ENCODE measurements at regions not wholly inside any gene's neighbourhood (a gene's known extent, or its start where the extent isn't known, plus 50 kb on each side); places are given as distances from the start of the nearest gene placed in this dataset.

DNA sequence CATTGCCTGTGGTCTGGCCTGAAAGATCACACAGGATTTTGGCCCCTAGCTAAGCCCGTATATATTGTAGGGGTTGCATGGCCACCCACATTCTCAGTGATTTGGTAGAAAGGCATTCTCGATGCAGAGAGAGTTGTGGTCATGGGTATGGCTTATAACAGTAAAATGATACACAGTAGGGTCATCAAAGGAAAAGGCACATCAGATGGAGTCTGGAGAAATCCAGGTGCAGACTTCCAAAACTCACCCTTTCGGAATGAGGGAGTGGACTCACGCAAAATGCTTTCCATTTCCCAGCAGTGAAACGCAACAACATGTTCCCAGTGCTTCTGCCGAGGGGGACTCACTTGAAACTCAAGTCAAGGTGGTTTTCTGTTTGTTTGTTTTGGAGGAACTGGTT, 802.5 kb upstream of the SLITRK1 start:
- no peak for DNase-seq

DNA sequence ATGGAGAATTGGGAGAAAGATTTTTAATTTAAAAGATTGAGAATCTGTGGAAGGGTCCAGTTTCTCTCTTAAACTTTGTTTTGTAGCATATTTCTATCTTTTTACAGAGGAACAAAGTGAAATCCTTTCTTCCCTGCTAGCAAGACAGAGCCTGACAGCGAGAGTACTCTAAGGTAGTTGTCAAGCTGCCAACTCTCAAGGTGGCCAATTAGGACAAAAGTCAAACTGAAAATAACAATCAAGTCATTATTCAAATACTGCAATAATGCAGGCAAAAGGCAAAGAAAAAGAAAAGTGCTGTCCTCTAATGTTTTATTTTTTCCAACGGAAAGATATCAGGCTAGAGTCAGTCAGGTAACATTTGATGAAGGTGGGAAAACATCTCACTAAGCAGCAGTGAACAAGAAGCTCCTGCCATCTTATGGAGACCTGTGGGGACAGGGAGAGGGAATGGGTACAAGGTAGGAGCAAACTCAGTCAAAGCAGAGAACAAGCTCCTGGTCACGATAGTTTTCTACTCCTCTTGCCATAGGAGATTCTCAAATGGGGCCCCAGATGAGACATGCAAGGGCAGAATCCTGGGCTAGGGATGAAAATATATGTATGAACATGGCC, 801.9 kb upstream of the SLITRK1 start:
- DNase-seq = no peak

DNA sequence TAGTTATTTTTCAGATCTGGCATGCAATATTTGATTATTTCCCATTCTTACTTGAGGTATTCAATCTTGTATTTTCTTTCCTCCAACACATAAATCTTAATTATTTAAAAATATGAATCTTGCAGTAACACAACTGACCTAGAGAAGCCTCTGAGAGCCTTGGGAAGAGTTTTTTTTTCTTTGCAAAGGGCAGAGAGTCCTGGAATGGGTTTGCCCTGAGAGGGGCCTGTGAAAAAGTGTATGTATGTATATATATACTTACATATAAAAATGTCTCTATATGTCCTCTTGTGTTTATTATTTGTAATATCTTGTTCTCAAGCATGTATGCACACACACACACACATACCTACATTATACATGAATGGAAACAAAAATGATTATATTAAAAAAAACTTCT, 801.2 kb upstream of the SLITRK1 start:
- no peak for DNase-seq

DNA sequence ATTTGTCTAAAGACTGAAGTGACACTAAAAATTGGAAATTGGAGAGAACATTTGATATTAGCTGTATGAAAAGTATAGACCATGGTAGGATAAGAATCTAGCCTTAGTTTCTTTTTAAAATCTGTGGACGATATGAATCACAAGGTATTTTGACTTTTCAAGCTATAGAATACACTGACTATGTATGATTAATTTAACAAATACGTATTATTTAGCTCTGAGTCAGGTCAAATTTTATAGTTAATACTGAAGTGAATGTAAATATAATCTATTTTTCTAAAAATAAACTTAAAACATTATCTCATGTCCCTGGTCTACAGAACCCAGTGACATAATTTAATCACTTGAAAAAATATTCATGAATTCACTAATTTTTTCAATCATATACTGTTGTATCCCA, 795.6 kb upstream of the SLITRK1 start:
- DNase-seq = no peak

DNA sequence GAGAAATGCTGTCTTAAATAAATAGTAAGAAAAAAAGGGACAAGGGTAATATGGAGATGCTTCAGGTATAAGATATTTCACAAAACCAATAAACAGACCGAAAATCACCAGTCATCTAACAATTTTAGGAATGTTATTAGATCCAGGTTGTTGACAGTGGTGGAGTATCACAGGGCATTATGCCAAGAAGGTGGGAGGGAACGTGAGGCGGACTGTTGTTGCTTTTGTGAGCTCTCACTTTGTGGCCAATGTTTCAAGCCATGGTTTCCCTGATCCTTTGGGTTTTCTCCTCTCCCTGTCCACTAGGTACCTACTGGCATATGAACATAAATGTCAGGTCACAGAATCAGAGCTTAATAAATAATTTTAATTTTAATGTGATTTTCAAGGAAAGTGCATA, 790.3 kb upstream of the SLITRK1 start:
- DNase-seq = no peak

DNA sequence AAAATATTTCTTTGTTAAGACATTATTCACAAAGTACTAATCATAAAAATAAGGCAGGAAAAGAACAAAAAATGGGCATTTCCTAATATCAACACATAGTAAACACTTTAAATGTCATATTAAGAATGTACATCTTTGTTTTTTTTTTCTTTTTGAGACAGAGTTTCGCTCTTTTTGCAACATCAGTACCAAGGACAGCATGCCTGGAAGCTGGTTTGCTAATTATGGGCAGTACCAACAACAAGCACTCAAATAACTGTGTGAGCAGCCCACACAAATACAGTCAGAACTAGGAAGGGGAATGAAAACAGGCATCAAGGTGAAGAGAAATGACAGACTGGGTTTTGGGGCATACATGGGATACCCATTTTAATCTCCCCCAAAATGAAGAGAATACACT, 788.0 kb upstream of the SLITRK1 start:
- no peak for DNase-seq

DNA sequence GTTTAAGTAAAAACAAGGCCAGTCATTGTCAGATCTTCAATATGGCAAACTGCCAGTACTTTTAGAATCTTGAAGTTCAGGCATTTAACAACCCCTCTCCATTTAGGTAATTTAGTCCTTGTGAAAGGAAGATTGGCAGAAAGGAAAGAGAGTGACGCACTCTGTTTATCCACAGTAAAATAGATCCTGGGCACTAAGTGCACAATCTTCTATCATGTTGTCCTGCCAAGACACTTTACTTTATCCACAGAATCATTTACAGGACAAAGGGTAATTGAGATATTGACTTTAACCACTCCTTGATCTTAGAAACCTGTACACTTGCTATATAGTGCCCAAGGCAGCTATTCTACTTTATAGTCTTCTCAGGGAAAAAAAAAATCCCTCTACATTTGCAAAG, 786.4 kb upstream of the SLITRK1 start:
- DNase-seq = no peak

DNA sequence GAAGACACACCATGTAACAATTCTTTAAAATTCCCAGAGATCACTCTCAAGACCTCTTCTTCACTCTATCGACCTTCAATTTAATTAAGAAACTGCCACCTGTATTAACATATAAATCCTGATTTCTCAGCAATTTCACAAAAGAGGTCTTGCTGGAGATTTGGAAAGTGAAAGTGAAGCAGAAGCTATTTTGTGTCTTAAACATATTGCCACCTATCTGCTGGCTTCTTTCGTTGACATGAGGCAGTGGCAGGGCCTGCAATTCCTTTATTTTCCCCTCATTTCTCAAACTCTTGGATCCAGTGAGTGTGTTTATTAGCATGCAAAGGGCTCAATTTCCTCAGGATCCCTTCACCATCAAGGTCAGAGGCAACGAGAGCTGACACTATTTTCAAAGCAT, 780.2 kb upstream of the SLITRK1 start:
- DNase-seq = no peak

DNA sequence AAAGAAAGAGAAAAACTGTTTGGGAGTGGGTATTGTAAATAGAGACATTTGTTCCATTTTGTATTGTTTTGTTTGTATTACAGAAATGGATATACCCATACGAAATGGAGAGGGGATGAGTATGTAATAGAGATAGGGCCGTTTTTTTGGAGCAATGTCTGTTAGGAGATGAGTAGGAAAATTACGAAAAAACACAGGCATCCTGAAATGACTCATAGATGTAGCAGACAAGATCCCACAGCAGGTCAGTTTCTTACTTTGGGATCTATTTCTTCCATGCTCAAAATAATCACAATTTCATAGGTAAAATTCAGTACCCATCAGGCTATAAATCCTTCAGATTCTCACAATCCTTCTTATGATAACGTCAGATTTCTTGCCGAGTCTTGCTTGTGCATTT, 779.4 kb upstream of the SLITRK1 start:
- DNase-seq = no peak

DNA sequence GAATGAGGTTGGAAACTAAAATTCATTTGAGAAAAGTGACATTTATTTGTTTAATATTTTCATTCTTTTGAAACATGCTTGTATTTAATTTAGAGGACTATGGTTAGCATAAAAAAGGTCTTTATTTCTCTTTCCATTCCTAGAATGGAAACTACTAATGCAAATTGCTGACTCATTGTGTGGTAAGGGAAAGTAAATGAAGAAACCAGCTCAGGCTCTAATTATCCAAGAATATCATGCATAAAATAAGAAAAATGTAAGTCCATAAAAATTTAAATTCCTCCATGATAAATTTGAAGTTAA, 777.0 kb upstream of the SLITRK1 start:
- no peak for DNase-seq

DNA sequence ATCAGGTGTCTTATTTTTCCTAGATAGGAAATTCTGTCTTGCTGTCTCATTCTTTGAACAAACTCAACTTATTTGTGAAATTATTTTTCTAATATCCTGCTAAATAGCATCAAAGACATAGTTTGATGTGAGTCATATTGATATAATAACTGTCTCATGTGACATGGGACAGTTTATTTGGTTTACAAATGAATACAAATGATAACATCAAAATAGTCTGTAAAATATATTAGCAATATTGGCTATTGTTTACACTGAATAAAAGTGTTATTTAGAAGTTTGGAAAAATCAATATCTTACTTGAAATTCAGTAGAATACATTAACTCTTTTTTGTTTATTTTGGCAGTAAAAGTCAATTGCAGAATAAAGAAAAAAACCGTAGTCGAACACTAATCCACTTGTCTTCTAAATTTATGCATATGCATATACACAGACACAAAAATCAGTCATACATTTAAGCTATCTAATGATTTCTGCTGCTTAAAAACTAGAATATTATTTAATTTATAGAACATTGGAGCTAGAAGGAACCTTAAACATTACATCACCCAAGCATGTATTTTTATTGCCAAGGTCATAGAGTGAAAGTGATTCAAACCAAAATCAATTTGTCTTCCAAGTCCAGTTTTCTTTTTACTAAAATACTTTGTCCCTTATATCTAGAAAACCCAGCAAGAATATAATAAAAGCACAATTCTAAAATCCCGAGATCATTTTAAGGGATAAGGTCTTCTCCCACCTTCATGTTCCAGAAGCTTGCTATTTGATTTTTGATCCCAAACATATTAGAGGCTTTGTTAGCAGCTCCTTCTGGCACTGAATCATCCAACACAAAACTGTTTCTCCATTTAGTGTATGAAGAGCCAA, 776.5 kb upstream of the SLITRK1 start:
- no peak for DNase-seq

DNA sequence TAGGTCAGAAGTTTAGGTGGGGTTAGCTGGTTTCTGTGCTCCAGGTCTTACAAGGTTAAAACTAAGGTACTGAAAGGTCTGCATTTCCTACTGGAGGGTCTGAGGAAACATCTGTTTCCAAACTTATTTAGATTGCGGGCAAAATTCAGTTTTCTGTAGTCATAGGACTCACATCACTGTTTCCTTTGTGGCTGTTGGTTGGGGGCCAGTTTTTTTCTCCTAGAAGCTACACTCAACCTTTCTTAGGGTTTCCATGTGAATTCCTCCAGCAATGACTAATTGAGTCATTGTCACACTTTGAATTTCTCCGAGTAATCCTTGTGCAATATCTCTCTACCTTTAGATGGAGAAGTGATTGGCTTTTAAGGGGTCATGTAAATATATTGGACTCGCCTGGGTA, 773.4 kb upstream of the SLITRK1 start:
- no peak for DNase-seq

DNA sequence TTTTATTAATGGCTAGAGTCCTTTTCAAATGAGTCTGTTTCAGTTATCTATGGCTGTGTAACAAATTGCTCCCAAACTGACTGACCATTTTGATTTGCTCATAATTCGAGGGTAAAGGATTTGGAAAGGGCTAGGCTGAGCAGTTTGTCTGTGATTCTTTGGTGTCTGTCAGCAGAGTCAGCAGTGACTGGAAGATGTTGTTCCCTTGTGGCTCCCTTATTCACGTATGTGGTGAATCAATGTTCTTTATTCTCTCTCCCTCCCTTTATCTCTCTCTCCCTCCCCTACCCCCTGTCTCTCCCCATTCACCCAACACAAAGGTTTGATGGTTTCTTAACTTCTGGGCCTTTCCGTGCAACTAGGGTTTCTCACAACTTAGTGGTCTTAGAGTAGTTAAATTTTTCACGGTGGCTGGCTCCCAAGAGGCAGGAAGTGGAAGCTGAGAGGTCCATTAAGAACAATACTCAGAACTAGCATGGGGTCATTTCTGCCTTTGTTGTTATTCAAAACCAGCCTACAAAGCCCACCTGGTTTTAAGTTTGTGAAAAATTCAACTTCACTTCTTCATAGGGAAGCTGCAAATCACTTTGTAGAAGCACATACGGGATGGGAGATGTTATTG, 772.5 kb upstream of the SLITRK1 start:
- DNase-seq = no peak

DNA sequence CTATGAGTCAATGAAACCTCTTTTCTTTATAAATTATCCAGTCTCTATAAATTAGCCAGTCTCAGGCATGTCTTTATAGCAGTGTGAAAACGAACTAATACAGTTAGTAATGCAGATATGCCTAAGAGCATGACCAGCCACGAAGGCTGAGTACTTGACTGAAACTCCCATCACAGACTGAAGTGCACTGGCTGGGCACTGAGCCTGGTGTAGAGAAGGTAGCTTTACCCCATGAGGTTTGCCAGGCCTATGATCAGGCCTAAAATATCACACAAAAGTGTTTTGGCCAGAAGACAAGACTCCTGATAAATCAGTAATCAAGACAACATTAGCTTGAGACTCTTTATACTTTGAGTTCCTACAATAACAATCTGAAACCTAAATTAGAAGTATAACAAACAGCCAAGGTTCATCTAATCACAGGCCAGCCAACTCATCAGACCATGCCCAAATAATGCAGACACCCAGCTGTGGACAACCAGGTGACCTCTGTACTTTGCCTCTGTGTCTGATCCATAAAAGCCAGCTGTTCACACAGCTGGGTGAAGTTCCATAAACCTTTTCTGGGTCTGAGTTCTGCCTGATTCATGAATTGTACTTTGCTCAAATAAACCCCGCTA, 771.8 kb upstream of the SLITRK1 start:
- no peak for DNase-seq

DNA sequence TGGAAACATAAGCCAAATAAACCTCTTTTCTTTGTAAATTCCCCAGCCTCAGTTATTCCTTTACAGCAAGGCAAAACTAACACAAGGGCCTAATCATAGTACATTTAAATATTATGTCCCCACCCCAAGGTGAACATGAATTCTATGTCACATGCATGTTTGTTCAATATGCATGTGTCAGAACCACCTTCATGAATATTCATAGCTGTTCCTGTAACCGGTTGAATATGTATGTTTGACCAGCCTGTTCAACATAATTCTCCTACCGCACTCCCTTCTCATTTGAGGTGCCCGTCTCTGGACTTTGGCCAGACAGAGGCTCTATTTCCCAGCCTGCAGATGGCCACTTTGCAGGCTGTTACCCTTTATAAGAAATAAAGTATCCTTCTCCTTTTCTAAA, 769.4 kb upstream of the SLITRK1 start:
- no peak for DNase-seq

DNA sequence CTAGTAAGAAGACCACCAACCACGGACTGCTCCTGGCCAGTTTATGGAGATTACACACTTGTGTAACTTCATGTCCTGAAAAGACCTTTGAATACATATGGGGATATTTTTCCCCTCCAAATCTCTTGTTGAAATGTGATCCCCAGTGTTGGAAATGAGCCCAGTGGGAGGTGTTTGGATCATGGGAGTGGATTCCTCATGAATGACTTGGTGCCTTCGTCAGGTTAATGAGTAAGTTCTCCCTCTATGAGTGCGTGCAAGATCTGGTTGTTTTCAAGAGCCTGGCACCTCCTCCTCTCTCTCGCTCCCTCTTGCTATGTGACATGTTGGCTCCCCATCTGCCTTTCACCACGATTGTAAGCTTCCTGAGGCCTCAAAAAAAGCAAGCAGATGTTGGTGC, 769.0 kb upstream of the SLITRK1 start:
- DNase-seq = no peak

DNA sequence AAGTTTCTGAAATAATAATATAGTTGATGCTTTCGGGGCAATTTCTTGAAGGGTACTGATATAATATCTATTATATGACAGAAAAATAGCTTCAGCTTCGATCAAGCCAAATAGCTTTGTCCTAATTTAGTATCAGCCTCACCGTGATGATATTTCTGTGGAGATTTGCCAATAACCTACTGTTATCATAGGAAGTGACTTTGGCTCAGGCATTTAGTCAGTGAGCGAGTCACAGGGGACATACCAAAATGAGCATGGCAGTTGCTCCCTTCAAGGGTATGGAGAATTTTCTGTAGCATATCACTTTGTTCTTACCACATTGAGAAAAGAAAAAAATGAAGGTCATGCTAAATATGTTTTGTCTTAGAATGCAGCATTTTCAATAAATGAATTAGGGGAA, 767.6 kb upstream of the SLITRK1 start:
- DNase-seq = no peak

DNA sequence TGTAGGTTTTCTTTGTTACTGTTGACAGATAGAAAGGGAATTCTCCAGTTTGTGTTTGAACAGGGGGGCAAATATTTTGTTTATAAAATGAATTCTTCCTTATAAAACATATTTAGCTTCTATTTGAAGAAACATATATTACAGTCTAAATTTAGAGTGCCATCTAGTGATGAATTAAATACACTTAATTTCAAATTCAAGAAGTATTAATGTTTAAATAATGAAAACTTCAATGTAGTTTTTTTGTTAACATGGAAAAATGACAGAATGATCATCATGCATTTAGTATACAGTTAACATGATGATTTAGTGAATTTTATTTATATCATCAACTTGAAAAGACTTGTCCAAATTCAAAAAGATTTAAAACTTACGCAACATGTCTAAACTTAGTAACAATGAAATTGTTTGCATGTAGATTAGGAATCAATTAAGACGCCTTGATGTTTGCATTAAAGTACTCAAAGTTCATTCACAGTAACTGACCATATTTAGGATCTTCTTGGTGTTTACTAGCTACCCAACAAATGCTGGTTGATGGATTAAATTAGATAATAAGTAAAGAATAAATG, 765.9 kb upstream of the SLITRK1 start:
- no peak for DNase-seq

DNA sequence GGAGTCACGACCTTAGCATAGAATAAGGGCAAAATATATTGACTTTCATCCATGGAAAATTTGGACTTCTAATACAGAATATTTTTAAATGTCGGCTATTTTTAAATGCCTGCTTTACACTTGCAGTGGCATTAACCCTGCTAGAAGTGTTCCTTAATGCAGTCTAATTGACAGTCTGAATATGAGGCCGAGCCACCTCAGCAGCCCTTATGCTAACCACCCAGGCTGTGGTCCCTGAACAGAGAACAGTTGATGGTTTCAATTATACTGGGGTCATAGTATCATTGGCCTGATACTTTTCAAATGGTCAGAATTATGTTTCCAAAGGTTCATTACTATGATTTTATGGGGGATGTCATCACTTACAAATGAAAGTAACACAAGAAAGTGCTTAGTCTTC, 764.7 kb upstream of the SLITRK1 start:
- DNase-seq = no peak

DNA sequence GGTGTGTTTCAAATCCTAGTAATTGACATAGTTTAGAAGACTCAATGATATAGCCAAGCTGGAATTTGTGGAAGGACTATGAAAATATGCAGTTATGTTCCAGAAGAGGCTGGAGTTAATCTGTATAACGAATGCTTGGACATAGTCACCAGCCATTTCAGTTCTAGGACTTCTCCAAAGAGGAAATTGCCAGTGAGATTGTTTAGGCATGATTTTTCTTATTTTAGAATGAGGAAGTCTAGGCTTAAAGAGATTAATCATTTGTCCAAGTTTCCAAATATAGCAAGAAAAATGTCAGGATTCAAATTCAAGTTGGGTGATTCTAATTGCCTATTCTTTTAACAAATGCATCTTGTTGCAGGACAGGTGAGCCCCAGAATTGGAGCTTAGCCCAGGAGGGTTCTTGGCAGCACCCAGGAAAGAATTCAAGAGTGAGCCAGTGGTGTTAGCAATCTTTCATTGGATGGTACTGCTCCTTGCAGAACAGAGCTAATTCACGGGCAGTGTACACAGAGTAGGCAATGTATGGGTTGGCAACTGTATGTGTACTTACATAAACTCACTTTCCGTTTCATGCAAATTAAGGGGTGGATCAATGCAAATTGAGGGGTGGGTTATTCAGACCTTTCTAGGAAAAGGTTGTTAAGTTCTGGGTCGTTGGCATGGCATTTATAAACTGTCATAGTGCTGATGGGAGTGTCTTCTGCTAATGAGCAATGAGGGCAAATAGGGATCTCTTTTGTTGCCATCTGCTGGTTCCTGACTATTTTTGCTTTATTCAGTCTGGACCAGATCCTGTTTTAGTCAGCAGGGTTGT, 763.1 kb upstream of the SLITRK1 start:
- no peak for DNase-seq

DNA sequence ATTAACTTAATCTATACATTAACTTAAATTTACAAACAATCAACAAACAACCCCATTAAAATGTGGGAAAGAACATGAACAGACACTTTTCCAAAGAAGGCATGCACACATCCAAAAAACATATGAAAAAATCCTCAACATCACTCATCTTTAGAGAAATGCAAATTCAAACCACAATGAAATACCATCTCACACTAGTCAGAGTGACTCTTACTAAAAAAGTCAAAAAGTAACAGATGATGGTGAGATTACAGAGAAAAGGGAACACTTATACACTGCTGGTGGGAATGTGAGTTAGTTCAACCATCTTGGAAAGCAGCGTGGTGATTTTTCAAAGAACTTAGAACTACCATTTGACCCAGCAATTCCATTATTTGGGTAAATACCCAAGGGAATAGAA, 759.2 kb upstream of the SLITRK1 start:
- no peak for DNase-seq

DNA sequence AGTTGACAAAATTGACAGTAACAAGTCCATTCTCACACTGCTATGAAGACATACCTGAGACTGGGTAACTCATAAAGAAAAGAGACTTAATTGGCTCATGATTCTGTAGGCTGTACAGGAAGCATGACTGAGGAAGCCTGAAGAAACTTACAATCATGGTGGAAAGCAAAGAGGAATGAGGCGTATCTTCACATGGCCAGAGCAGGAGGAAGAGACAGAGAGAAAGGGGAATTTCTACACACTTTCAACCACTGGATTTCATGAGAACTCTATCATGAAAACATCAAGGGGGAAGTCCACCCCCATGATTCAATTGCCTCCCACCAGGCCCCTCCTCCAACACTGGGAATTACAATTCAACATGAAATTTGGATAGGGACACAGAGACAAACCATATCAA, 758.4 kb upstream of the SLITRK1 start:
- no peak for DNase-seq

DNA sequence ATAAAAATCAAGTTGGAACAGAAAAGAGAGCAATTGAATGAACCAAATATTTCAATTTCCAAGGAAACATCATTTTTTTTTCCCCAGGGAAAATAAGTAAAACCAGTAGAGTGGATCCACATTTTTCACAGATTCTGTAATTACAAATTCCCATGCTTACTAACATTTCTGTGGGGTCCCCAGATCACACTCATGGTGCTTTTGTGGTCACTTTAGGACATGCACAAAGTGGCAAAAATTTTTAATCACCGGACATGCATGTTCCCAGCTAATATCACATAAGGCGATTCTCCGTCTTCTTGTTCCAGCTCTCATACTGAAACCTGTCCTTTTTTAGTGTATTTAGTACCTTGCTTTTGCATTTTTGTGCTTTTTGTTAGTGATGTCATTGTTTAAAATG, 748.2 kb upstream of the SLITRK1 start:
- DNase-seq = no peak
